ENCODE measurements at regions not wholly inside any gene's neighbourhood (a gene's known extent, or its start where the extent isn't known, plus 50 kb on each side); places are given as distances from the start of the nearest gene placed in this dataset.

DNA sequence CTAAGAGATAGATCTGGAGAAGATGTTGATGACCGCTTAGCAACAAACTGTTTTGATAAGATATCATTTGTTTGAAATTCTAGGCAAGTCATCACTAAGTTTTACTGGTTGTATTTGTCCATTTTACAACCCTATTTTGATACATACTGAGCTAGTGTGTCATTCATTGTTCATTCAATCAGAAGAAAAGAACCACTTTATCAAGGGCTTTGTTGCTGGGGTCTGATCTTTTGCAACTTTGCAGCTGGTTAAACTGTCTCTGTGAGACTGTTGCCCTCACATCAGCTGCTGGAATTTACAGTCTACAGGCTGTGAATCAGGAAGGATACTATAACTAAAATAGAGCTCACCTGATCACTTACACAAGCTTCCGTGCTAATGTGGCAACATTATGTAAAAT, 290.5 kb downstream of the RFC3 start:
- H3K27me3 ChIP-seq (ENCODE audit: control insufficient read depth in 4 of 4, insufficient read depth in 4 of 4, low read length in 3 of 4): no peaks in the 10 kb centered on the region
- H3K4me1 ChIP-seq (ENCODE audit: control insufficient read depth in 4 of 4, insufficient read depth in 4 of 4, low read length in 3 of 4): no peaks in the 10 kb centered on the region
- H3K4me3 ChIP-seq (ENCODE audit: low read depth in 1 of 3, low read length in 3 of 3): no peak overlapping the region
- TF ChIP-seq ATF3 (IDR thresholded peaks at IDR 0.05) (no peak), JUND (IDR thresholded peaks at IDR 0.05) (no peak), FOXA2 (IDR thresholded peaks at IDR 0.05) (no peak), REST (IDR thresholded peaks at IDR 0.05) (no peak), HNF4A (conservative IDR thresholded peaks at IDR 0.05) (no peak), RXRA (IDR thresholded peaks at IDR 0.05) (no peak), FOXA1 (IDR thresholded peaks at IDR 0.05) (no peak)
- TF ChIP-seq, protein P1, sequence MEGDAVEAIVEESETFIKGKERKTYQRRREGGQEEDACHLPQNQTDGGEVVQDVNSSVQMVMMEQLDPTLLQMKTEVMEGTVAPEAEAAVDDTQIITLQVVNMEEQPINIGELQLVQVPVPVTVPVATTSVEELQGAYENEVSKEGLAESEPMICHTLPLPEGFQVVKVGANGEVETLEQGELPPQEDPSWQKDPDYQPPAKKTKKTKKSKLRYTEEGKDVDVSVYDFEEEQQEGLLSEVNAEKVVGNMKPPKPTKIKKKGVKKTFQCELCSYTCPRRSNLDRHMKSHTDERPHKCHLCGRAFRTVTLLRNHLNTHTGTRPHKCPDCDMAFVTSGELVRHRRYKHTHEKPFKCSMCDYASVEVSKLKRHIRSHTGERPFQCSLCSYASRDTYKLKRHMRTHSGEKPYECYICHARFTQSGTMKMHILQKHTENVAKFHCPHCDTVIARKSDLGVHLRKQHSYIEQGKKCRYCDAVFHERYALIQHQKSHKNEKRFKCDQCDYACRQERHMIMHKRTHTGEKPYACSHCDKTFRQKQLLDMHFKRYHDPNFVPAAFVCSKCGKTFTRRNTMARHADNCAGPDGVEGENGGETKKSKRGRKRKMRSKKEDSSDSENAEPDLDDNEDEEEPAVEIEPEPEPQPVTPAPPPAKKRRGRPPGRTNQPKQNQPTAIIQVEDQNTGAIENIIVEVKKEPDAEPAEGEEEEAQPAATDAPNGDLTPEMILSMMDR (IDR thresholded peaks at IDR 0.05; ENCODE audit: low read depth, low read length, missing input control): no peak
- H3K36me3 ChIP-seq (ENCODE audit: control insufficient read depth in 4 of 4, insufficient read depth in 3 of 4, low read depth in 1 of 4, low read length in 3 of 4): no peaks in the 10 kb centered on the region
- no peak for DNase-seq (ENCODE audit: low spot score)
- 88% methylated on average over 2 of the region's 2 CpGs for WGBS
- peaks cover 0 to 5% (median 0%) of the 10 kb centered on the region in 4 donors for H3K9me3 ChIP-seq (ENCODE audit: control insufficient read depth in 4 of 4, low read length in 3 of 4)
- no peak overlapping the region for H3K27ac ChIP-seq (ENCODE audit: low read depth in 1 of 2, low read length in 2 of 2)
- H3K9ac ChIP-seq (ENCODE audit: low read depth in 1 of 2, low read length in 2 of 2): no peak overlapping the region

DNA sequence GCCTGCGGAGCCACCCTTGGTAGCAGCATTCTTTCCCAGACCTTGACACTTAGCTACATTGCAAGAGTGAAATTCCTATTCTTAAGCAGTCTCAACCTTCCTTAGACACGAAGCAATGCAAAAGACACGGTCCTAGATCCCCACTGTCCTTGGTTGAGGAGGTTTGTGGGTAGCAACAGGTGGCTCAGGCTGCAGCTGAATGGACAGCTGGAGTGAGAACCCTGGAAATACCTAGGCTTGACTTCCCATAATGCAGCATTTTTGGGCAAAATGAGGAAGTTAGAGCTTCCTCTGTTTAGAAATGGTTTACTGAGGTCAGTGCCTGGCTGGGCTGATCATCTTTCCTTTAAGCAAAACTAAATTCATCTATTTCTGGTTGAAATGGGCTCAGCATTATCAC, 296.6 kb downstream of the RFC3 start:
- H3K4me1 ChIP-seq (ENCODE audit: control insufficient read depth in 4 of 4, insufficient read depth in 4 of 4, low read length in 3 of 4): no peaks in the 10 kb centered on the region
- no peak overlapping the region for H3K4me3 ChIP-seq (ENCODE audit: low read depth in 1 of 3, low read length in 3 of 3)
- DNase-seq (ENCODE audit: low spot score): no peak
- H3K9me3 ChIP-seq (ENCODE audit: control insufficient read depth in 4 of 4, low read length in 3 of 4): no peaks in the 10 kb centered on the region
- H3K27me3 ChIP-seq (ENCODE audit: control insufficient read depth in 4 of 4, insufficient read depth in 4 of 4, low read length in 3 of 4): no peaks in the 10 kb centered on the region
- no peaks in the 10 kb centered on the region for H3K36me3 ChIP-seq (ENCODE audit: control insufficient read depth in 4 of 4, insufficient read depth in 3 of 4, low read depth in 1 of 4, low read length in 3 of 4)
- TF ChIP-seq, protein P2, sequence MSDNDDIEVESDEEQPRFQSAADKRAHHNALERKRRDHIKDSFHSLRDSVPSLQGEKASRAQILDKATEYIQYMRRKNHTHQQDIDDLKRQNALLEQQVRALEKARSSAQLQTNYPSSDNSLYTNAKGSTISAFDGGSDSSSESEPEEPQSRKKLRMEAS (IDR thresholded peaks at IDR 0.05): no peak
- TF ChIP-seq SP1 (IDR thresholded peaks at IDR 0.05) (no peak), FOXA2 (IDR thresholded peaks at IDR 0.05) (no peak), JUND (IDR thresholded peaks at IDR 0.05) (no peak), ZBTB33 (IDR thresholded peaks at IDR 0.05) (no peak), REST (IDR thresholded peaks at IDR 0.05) (no peak), HNF4G (IDR thresholded peaks at IDR 0.05) (no peak), RXRA (IDR thresholded peaks at IDR 0.05) (no peak), YY1 (IDR thresholded peaks at IDR 0.05) (no peak), NR2F2 (IDR thresholded peaks at IDR 0.05) (no peak)
- TF ChIP-seq, protein P1 (IDR thresholded peaks at IDR 0.05; ENCODE audit: low read depth, low read length, missing input control): no peak
- no peak overlapping the region for H3K27ac ChIP-seq (ENCODE audit: low read depth in 1 of 2, low read length in 2 of 2)
- H3K9ac ChIP-seq (ENCODE audit: low read depth in 1 of 2, low read length in 2 of 2): no peak overlapping the region
- WGBS: 75% methylated on average over 3 of the region's 3 CpGs

Data from liver (tissue), 8 donors.